Right lobe of liver (tissue), 4 donors: ENCODE measurements at regions not wholly inside any gene's neighbourhood (a gene's known extent, or its start where the extent isn't known, plus 50 kb on each side); places are given as distances from the start of the nearest gene placed in this dataset.
"Not testable (repeated sequence)": the region's sequence is repeated elsewhere in the genome, so short reads cannot be mapped to it uniquely, and the experiment has no call there.

Source experiments
- CTCF ChIP-seq, 4 donors: fragments of 200-600 bp in 3 of 4; fragments of 450-650 bp in 1 of 4; IDR thresholded peaks; one replicate each; pipeline versions ENCODE4 v1.5.1 to v1.8.0; 2016 to 2022; ENCODE audit warnings: antibody characterized with exemption in 4 of 4, mild to moderate bottlenecking in 2 of 4
- POLR2A ChIP-seq: fragments of 450-650 bp; IDR thresholded peaks from one replicate; pipeline ENCODE4 v1.6.1; 2017; ENCODE audit warnings: antibody characterized with exemption, mild to moderate bottlenecking
- donor health status: DM: no; HTN: no; CAD: no.
- donor health status: DM: no; HTN: no; CAD: no.
- donor health status: DM: no; HTN: yes; CAD: no.

GRCh38 chrX:96128058-96128457 lies 556.6 kb upstream of the DIAPH2 start:
- not testable (repeated sequence) for TF ChIP-seq CTCF (IDR thresholded peaks at IDR 0.05); POLR2A
